ENCODE measurements at regions not wholly inside any gene's neighbourhood (a gene's known extent, or its start where the extent isn't known, plus 50 kb on each side); places are given as distances from the start of the nearest gene placed in this dataset.

DNA sequence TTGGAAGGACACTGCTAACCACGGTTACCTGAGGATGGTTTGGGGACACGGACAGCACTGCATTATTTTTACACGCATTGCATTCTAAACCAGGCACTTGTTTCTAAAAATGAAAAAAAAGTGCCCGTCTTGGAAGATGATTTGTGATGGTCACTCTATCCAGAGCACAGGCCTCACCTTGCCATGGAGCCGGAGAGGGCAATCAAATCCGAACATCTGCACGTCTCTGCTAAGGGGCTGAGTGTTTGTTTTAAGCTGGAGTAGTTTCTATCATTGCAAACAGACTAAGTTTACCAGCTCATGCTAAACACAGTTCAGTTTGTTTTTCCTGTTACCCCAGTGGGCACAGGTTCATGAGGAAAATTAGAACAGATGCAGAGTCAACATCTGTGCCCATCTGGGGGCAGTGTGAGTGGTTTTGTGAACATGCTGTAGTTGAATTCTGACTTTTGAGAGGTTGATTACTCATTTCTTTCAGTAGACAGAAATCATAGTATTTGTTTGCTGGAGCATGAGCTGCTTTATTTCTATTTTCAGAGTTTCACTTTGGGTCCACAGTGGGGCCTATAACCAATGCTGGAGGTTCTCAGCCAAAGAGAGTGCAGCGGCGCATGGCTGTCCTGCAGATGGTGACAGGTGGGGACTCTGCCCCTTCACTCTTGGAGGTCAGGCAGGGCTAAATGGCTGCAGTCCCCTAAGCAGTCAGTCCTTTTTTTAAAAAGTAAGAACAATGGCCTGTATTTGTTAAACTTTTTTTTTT, 65.4 kb upstream of the ENPP6 start (continued):
- no peak for TF ChIP-seq SAP30 (IDR thresholded peaks at IDR 0.05; ENCODE audit: insufficient read depth, insufficient replicate concordance, low read length)
- no peak for TF ChIP-seq TAF1 (IDR thresholded peaks at IDR 0.05; ENCODE audit: low read depth, low read length)
- no peak for TF ChIP-seq TBP (IDR thresholded peaks at IDR 0.05; ENCODE audit: low read depth, low read length)
- TF ChIP-seq CHD2 (IDR thresholded peaks at IDR 0.05; ENCODE audit: low read length) = no peak
- TF ChIP-seq POLR2A (IDR thresholded peaks at IDR 0.05; ENCODE audit: control extremely low read depth in 1 of 2, low read depth in 2 of 2, low read length in 2 of 2) = no peak
- no peak for TF ChIP-seq E2F6 (IDR thresholded peaks at IDR 0.05)
- TF ChIP-seq BCL11A (IDR thresholded peaks at IDR 0.05; ENCODE audit: low read depth in 2 of 2, low read length in 2 of 2) = no peak
- no peak for TF ChIP-seq SUZ12 (IDR thresholded peaks at IDR 0.05; ENCODE audit: low read length)
